OCI-LY1 (cell line): ENCODE measurements at regions not wholly inside any gene's neighbourhood (a gene's known extent, or its start where the extent isn't known, plus 50 kb on each side); places are given as distances from the start of the nearest gene placed in this dataset.

Source experiments
- CTCF ChIP-seq: fragments of 200-600 bp; sonication (generic), shearing (Covaris generic); IDR thresholded peaks from 2 replicates; pipeline ENCODE4 v1.5.1; 2017; ENCODE audit warnings: mild to moderate bottlenecking, antibody characterized with exemption, low read length, moderate library complexity, mixed read lengths
- EZH2 ChIP-seq: fragments of 200-600 bp; sonication (generic), shearing (Covaris generic); IDR thresholded peaks from 2 replicates; pipeline ENCODE4 v1.8.0; 2017; ENCODE audit warnings: borderline replicate concordance, mixed run types, mild to moderate bottlenecking, antibody characterized with exemption, low read length, moderate library complexity, mixed read lengths

- TF ChIP-seq CTCF = no peak
- no peak for TF ChIP-seq EZH2
Measured at GRCh38 chr17:6361733-6362132, 73.2 kb downstream of the AIPL1 start.
